Vagina (tissue), 2 donors: ENCODE measurements at regions not wholly inside any gene's neighbourhood (a gene's known extent, or its start where the extent isn't known, plus 50 kb on each side); places are given as distances from the start of the nearest gene placed in this dataset.

Experiments
- CTCF ChIP-seq, 3 experiments: fragments of 450-650 bp in 2 of 3; fragments of 200-600 bp in 1 of 3; sonication (generic) in 1 of 3; IDR thresholded peaks; one replicate each; pipeline ENCODE4 v1.5.1; 2017 to 2019; ENCODE audit warnings: antibody characterized with exemption in 3 of 3, mild to moderate bottlenecking in 2 of 3, moderate library complexity in 2 of 3
- POLR2AphosphoS5 ChIP-seq, 2 donors: sonication (generic); formaldehyde crosslinking; IDR thresholded peaks; one replicate each; pipeline ENCODE4 v1.9.0; 2017; ENCODE audit warnings: antibody characterized with exemption in 2 of 2, mild to moderate bottlenecking in 2 of 2, low read depth in 1 of 2; ENCODE audit not compliant: insufficient read depth in 1 of 2

GRCh38 chr2:162989507-162989906, 150.9 kb upstream of the KCNH7 start:
- no peak for TF ChIP-seq CTCF (IDR thresholded peaks at IDR 0.05)
- TF ChIP-seq POLR2AphosphoS5 (IDR thresholded peaks at IDR 0.05; ENCODE audit: insufficient read depth in 1 of 2, low read depth in 1 of 2), result no peak
